ENCODE measurements at regions not wholly inside any gene's neighbourhood (a gene's known extent, or its start where the extent isn't known, plus 50 kb on each side); places are given as distances from the start of the nearest gene placed in this dataset.
"Not testable (repeated sequence)": the region's sequence is repeated elsewhere in the genome, so short reads cannot be mapped to it uniquely, and the experiment has no call there.

GRCh38 chr5:26535215-26535614 is 503.2 kb downstream of the CDH9 start:
- DNase-seq: no peak

GRCh38 chr5:26530305-26530704 is 508.1 kb downstream of the CDH9 start:
- no peak for DNase-seq

DNA sequence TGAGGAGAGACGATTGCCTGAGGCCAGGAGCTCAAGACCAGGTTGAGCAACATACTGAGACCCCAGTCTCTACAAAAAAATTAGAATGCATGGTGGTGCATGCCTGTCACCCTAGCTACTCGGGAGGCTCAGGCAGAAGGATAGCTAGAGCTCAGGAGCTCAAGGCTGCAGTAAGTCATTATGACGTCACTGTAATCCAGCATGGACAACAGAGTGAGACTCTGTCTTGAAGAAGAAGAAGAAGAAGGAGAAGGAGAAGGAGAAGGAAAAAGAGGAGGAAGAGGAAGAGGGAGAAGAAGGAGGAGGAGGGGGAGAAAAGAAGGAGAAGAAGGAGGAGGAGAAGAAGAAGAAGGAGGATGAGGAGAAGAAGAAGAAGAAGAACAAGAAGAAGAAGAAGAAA is 519.1 kb downstream of the CDH9 start:
- no peak for DNase-seq

DNA sequence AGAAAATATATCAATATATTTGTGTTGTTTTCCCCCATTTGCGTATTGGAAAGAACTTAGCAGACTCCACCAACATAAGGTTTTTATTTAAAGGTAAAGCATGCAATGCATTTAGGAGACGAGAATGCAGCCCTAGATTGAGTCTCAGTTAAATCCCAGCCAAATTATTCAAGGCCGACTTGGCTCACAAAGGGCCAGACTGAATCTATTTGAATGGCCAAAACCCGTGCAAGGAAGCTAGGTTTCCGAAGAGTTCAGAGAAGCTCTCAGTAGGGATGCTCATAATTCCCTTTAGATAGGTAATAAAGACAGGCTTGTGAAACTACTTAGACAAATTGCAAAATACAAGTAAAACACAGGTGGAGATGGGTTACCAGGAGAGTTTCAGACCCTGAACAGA is 520.3 kb downstream of the CDH9 start:
- DNase-seq: no peak

GRCh38 chr5:26498972-26499371 is 539.4 kb downstream of the CDH9 start:
- DNase-seq: no peak

GRCh38 chr5:26495437-26495836 is 542.9 kb downstream of the CDH9 start:
- DNase-seq: no peak

DNA sequence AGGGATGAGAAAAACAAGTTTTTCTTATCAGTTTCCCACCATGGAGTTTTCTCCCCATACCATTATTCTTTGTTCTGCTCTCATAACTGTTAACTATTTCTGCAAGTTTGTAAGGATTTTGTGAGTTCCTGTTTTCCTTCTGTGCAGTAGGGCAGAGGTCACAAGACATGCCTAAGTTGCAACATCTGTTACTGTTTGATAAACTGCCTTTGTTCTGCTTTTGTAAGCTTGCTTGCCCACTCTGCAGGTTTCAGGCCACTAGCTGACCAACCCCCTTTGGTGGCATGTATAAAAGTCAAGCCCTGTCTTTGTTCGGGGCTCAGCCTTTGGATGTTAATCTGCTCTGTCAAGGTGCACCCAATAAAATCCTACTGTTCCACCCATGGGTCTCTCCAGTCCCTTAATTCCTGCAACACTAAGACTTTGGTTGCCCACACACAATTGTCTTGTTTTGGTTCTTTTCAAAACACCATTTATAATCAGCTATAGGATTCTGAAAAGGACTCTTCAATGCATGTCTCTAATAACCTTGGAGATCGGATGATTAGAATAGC is 545.4 kb downstream of the CDH9 start:
- DNase-seq: no peak

GRCh38 chr5:26487553-26487952 is 550.8 kb downstream of the CDH9 start:
- DNase-seq: no peak

- DNase-seq: no peak
Measured at GRCh38 chr5:26486631-26487030, 551.8 kb downstream of the CDH9 start.

DNA sequence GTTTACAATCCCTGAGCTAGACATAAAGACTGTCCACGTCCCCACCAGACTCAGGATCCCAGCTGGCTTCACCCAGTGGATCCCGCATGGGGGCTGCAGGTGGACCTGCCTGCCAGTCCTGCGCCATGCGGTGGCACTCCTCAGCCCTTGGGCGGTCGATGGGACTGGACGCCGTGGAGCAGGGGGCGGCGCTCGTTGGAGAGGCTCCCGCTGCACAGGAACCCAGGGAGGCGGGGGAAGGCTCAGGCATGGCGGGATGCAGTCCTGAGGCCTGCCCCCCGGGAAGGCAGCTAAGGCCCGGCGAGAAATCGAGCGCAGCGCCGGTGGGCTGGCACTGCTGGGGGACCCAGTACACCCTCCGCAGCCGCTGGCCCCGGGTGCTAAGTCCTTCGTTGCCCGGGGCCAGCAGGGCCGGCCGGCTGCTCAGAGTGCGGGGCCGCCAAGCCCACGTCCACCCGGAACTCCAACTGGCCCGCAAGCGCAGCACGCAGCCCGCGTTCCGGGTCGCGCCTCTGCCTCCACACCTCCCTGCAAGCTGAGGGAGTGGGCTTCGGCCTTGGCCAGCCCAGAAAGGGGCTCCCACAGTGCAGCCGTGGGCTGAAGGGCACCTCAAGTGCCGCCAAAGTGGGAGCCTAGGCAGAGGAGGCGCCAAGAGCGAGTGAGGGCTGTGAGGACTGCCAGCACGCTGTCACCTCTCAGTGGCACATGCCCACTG is 553.1 kb downstream of the CDH9 start:
- DNase-seq: not testable (repeated sequence)

DNA sequence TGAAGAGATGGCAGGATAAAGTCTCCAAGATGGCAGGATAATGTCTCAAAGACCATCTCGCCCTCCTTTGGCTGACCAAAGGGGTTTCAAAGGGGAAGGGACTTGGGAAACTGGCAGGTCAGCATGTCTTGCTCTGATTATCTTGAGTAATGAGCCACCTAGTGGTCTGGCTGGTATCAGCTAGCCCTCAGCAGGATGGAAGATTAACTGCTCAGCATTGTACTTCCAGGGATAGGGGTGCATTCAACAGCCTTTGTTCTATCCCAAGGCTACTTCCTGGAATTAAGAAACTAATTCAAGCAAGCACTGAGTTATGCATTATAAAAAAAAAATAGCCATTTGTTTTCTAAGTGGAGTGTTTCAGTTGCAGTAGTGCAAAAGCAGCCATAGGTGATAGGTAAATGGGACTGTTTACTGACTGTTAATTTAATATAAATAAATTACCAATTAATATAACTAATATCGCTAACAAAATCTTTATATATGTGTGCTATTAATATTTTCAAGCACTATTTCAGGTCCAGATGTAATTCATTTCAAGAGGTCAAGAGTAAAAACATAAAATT is 555.5 kb downstream of the CDH9 start:
- peak; percentile 86 to 93 for DNase-seq

GRCh38 chr5:26482076-26482809 is 556.1 kb downstream of the CDH9 start:
- no peak for DNase-seq

DNA sequence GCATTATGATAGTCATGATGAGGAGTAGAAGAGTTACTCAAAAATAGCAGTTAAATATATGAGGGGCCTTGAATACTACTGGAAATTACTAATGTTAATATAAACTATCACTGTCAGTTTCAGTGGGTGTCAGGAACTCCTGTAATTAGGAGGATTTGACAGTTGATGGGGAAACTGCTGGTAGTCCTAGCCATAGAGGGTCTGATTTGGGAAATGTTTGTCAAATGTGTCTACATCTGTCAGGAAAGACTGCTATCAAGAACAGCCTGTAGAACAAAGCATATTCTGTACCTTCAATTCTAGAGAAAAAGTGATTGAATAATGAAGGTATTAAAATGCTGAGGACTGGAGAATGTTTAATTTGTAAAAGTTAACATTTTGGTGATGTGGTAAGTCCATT is 567.9 kb downstream of the CDH9 start:
- DNase-seq: no peak

DNA sequence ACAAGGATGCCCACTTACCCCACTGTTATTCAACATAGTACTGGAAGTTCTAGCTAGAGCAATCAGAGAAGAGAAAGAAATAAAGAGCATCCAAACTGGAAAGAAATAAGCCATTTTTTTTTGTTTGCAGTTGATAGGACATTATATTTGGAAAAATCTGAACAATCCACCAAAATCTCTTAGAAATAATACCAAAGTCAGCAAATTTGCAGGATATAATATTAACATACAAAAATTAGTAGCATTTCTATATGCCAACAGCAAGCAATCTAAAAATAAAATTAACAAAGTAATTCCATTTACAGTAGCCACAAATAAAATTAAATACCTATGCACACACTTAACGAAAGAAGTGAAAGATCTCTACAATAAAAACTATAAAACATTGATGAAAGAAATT is 599.3 kb downstream of the CDH9 start:
- no peak for DNase-seq

- DNase-seq: no peak
Measured at GRCh38 chr5:26434688-26435087, 603.7 kb downstream of the CDH9 start.

- DNase-seq: no peak
Measured at GRCh38 chr5:26432386-26432785, 606.0 kb downstream of the CDH9 start.

DNA sequence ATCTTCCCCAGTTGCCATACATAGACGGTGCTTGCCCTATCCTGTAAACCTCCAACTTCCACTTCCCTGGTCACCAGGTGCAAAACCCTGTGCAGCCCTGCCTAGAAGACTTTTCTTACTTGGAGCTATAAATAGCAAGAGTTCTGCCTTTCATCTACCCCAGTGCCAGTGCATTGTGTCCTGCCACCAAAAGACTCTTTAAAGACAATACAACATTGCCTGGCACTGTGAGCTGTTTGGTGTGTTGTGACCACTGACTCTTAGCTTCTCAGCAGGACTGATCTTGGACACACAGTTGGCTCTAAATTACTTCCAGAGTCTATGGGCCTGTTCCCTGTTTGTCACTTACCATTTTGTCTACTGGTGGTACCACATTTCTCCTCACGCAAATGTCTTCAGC is 608.1 kb downstream of the CDH9 start:
- no peak for DNase-seq

DNA sequence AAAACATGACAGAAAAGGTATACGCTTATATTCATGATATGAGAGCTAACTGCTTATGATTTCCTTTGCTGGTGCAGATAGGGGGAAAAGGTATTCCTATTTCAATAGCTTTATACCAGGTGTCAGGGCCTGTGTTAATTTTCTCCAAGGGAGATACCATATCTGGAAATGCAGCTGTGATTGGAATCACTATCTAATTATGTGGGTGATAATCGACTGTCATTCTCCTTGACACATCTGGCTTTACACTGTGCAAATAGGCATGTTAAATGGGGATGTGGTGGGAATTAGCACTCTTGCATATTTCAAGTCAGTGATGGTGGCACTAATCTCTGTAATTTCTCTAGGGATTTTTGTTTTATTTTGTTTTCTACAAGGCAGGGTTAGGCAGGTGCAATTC is 611.1 kb downstream of the CDH9 start:
- DNase-seq: no peak

DNA sequence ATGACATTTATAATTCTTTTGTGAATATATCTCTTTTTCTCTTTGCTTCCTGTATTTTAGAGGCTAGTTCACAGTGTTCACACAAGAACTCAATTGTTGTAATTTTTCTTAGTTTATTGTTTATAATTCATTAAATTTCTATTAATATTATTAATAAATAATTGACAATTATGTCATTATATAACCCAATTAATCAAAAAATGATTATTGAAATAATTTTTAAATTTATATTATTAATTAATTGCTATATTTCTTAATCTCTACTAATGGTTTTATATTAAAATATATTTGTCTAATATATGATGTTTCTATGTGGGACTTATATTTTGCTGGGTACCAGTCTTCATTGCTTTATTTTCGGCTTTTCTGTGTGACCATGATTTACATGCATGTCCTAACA is 618.4 kb downstream of the CDH9 start:
- DNase-seq: no peak

DNA sequence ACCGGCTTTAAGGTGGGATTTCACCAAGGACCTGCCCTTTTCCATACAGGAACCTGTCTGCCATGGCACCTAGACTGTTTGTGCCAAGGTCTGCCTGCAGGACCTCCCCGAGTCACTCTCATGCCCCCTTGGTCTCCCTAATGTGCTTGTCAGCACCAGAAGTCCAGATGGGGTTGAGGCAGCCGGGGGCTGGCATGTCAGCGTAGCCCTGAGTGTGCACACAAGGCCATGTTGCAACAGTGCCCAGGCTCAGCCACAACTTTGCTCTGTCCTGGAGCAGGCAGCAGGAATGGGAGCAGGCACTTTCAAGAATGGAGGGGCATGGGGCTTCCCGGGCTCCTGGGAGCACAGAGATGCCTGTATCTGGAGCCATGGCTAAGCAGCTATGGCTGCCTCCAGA is 621.5 kb downstream of the CDH9 start:
- no peak for DNase-seq

DNA sequence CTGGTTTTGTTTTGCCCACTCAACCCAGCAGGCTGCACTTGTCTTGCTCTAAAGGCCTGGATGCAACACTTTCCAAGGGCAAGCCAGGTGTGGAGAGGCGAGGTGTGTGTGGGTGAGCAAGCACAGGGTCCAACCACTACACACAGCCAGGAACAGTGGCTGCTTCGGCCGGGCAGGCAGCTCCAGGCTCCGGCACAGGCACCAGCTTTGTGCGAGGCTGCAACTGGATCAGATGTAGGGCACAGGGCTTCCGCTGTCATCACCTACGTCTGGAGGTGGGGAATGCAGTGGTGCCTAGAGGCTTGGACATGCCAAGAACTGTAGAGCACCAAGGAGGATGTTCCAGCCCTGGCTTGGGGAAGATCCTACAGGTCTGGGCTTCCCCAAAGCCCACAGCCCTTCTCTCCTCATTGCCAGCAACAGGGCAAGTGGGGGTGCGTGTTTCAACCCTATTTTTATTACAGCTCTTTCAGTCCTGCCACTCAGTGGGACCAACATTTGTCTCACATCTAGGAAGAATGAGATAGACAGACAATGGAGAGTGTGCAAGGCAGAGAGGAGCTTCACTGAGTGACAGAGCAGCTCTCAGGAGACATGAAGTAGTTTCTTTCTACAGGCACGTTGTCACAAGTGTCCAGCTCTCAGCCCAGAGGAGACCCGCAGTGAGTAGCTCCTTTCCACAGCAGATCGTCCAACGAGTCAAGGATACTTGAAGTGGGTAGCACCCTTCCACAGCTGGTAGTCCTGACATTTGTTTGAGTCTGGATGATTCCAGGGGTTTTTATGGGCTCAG is 622.2 kb downstream of the CDH9 start:
- DNase-seq: no peak

GRCh38 chr5:26390608-26391007 is 647.8 kb downstream of the CDH9 start:
- no peak for DNase-seq

DNA sequence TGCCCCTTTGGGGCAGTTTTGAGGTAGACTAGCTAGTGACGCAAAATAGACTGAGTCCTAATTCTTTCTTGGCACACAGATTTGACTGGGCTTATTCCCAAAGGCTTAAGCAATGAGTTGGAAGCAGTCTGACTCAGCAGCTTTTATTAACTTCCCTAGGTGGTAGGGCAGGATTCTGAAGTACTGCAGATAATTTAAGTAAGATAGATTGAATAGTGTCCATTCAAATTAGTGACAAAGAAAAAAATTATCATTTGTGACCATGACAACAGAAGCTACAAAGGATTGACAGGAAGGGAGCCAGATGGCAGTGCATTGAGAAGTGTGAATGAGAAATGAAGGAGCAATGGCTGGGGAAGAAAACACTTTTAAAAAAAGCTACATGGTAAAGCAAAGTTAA is 649.4 kb downstream of the CDH9 start:
- no peak for DNase-seq

Measured in SHP77 (cell line).